ENCODE measurements at regions not wholly inside any gene's neighbourhood (a gene's known extent, or its start where the extent isn't known, plus 50 kb on each side); places are given as distances from the start of the nearest gene placed in this dataset.

DNA sequence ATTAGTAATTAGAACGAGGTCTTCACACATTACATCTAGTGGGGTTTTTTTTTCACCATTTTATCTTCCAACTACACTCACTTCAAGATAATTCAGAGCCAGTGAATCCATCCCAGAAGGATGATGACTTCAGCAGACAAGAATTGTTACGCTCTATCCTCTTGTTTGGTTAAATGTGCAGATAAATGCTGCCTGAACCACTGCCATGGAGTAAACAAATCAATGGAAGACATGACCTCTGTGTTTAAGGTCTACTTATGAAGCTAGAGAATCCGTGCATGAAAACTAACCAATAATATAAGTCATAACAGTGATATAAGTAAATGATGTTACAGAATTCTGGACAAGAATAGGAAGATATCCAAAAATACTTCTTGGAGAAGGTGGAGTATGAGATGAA lies 602.6 kb downstream of the TLR4 start:
- TF ChIP-seq, protein P1, sequence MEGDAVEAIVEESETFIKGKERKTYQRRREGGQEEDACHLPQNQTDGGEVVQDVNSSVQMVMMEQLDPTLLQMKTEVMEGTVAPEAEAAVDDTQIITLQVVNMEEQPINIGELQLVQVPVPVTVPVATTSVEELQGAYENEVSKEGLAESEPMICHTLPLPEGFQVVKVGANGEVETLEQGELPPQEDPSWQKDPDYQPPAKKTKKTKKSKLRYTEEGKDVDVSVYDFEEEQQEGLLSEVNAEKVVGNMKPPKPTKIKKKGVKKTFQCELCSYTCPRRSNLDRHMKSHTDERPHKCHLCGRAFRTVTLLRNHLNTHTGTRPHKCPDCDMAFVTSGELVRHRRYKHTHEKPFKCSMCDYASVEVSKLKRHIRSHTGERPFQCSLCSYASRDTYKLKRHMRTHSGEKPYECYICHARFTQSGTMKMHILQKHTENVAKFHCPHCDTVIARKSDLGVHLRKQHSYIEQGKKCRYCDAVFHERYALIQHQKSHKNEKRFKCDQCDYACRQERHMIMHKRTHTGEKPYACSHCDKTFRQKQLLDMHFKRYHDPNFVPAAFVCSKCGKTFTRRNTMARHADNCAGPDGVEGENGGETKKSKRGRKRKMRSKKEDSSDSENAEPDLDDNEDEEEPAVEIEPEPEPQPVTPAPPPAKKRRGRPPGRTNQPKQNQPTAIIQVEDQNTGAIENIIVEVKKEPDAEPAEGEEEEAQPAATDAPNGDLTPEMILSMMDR (conservative IDR thresholded peaks at IDR 0.05; ENCODE audit: low read length): no peak
- no peak for TF ChIP-seq EZH2phosphoT487 (IDR thresholded peaks at IDR 0.05; ENCODE audit: borderline replicate concordance)
